DOHH2 (cell line): ENCODE measurements at regions not wholly inside any gene's neighbourhood (a gene's known extent, or its start where the extent isn't known, plus 50 kb on each side); places are given as distances from the start of the nearest gene placed in this dataset.

ENCODE experiments used
- H3F3A ChIP-seq: fragments of 200-600 bp; sonication (generic), shearing (Covaris generic); 2 replicates; pipeline ENCODE4 v1.6.0; 2016; ENCODE audit warnings: antibody characterized with exemption, mild to moderate bottlenecking; ENCODE audit not compliant: control insufficient read depth, insufficient read depth
- H3K27ac ChIP-seq: fragments of 200-600 bp; sonication (generic); 2 replicates; pipeline ENCODE4 v1.5.1; 2014; ENCODE audit warnings: low read depth, mild to moderate bottlenecking, low read length, moderate library complexity
- H3K27me3 ChIP-seq: fragments of 200-600 bp; sonication (generic); 2 replicates; pipeline ENCODE4 v1.6.1; 2014; ENCODE audit warnings: mild to moderate bottlenecking, low read length, mixed read lengths; ENCODE audit not compliant: control insufficient read depth
- H3K36me3 ChIP-seq: fragments of 200-600 bp; sonication (generic); 2 replicates; pipeline ENCODE4 v1.6.1; 2014; ENCODE audit warnings: mild to moderate bottlenecking, low read length, moderate library complexity, mixed read lengths; ENCODE audit not compliant: control insufficient read depth
- H3K4me1 ChIP-seq: fragments of 200-600 bp; sonication (generic); 2 replicates; pipeline ENCODE4 v1.6.1; 2014; ENCODE audit warnings: mild to moderate bottlenecking, low read length, mixed read lengths; ENCODE audit not compliant: control insufficient read depth
- H3K4me2 ChIP-seq: fragments of 200-600 bp; sonication (generic); 2 replicates; pipeline ENCODE4 v1.6.0; 2014; ENCODE audit warnings: mild to moderate bottlenecking, low read length, moderate library complexity
- H3K4me3 ChIP-seq: fragments of 200-600 bp; sonication (generic); 2 replicates; pipeline ENCODE4 v1.5.1; 2014; ENCODE audit warnings: mild to moderate bottlenecking, low read length, mixed read lengths
- H3K79me2 ChIP-seq: fragments of 200-600 bp; sonication (generic); 2 replicates; pipeline ENCODE4 v1.6.1; 2014; ENCODE audit warnings: mild to moderate bottlenecking, low read length, mixed read lengths; ENCODE audit not compliant: control insufficient read depth
- H3K9me2 ChIP-seq: fragments of 200-600 bp; sonication (generic); replicated peaks from 2 replicates; pipeline ENCODE4 v1.6.1; 2014; ENCODE audit warnings: mild to moderate bottlenecking, low read length, mixed read lengths; ENCODE audit not compliant: control insufficient read depth
- H3K9me3 ChIP-seq: fragments of 200-600 bp; sonication (generic); 2 replicates; pipeline ENCODE4 v1.6.1; 2014; ENCODE audit warnings: antibody characterized with exemption, low read length, mixed read lengths; ENCODE audit not compliant: control insufficient read depth, insufficient read depth
- H4K20me1 ChIP-seq: fragments of 200-600 bp; sonication (generic); 2 replicates; pipeline ENCODE4 v1.6.0; 2014; ENCODE audit warnings: low read depth, mild to moderate bottlenecking, antibody characterized with exemption, low read length, moderate library complexity; ENCODE audit not compliant: control insufficient read depth, insufficient read depth
- EZH2phosphoT487 ChIP-seq: fragments of 200-600 bp; sonication (generic); IDR thresholded peaks from 2 replicates; pipeline ENCODE4 v1.6.1; 2017; ENCODE audit warnings: borderline replicate concordance, mild to moderate bottlenecking, antibody characterized with exemption, low read length, moderate library complexity, mixed read lengths
- TF ChIP-seq, protein P1 (sequence below): fragments of 200-600 bp; sonication (generic); IDR thresholded peaks from one replicate; pipeline ENCODE4 v1.5.1; 2014; ENCODE audit warnings: antibody characterized with exemption, mild to moderate bottlenecking, low read depth, low read length; ENCODE audit not compliant: poor library complexity, severe bottlenecking

DNA sequence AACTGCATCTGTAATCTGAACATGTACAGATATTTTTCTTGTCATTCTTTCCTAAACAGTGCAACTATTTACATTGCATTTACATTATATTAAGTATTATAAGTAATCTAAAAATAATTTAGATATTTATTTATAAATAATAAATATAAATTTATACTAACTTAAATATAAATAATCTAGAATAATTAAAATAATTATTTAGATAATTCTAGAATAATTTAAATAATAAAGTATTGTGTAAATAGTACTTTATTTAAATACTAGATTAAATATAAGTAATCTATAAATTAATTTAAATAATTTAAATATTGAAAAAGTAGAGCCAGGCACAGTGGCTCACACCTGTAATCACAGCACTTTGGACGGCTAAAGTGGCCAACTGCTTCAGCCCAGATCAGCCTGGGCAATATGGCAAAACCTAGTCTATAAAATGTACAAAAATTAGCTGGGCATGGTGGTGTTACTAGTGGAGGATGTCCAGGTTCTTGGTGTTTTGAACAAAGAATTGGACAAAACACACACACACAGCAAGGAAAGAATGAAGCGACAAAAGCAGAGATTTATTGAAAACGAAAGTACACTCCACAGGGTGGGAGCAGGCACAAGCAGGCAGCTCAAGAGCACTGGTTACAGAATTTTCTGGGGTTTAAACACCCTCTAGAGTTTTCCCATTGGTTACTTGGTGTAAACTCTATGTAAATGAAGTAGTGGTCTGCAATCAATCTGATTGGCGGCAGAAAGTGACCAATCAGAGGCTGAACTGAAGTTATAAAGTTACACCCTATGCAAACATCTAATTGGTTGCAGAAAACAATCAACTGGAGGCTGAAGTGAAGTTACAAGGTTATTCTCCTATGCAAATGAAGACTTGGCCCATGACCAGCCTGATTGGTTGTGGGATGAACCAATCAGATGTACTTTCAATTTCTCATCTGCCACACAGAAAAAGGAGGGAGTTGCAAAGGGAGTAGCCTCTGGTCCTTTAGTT is 100.2 kb upstream of the SP4 start:
- Histone ChIP-seq H3K4me1 (no peaks in the 10 kb centered on the region), H3K4me3 (no peak overlapping the region), H3K79me2 (no peaks in the 10 kb centered on the region), H3K36me3 (no peaks in the 10 kb centered on the region), H3K27me3 (no peaks in the 10 kb centered on the region), H3K27ac (no peak overlapping the region), H3K9me2 (no peaks in the 10 kb centered on the region), H4K20me1 (no peaks in the 10 kb centered on the region), H3K9me3 (no peaks in the 10 kb centered on the region; the same call in 1 of the 2 replicates), H3K4me2 (no peak overlapping the region), H3F3A (no peaks in the 10 kb centered on the region)
- TF ChIP-seq, protein P1, sequence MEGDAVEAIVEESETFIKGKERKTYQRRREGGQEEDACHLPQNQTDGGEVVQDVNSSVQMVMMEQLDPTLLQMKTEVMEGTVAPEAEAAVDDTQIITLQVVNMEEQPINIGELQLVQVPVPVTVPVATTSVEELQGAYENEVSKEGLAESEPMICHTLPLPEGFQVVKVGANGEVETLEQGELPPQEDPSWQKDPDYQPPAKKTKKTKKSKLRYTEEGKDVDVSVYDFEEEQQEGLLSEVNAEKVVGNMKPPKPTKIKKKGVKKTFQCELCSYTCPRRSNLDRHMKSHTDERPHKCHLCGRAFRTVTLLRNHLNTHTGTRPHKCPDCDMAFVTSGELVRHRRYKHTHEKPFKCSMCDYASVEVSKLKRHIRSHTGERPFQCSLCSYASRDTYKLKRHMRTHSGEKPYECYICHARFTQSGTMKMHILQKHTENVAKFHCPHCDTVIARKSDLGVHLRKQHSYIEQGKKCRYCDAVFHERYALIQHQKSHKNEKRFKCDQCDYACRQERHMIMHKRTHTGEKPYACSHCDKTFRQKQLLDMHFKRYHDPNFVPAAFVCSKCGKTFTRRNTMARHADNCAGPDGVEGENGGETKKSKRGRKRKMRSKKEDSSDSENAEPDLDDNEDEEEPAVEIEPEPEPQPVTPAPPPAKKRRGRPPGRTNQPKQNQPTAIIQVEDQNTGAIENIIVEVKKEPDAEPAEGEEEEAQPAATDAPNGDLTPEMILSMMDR: no peak
- TF ChIP-seq EZH2phosphoT487: no peak

DNA sequence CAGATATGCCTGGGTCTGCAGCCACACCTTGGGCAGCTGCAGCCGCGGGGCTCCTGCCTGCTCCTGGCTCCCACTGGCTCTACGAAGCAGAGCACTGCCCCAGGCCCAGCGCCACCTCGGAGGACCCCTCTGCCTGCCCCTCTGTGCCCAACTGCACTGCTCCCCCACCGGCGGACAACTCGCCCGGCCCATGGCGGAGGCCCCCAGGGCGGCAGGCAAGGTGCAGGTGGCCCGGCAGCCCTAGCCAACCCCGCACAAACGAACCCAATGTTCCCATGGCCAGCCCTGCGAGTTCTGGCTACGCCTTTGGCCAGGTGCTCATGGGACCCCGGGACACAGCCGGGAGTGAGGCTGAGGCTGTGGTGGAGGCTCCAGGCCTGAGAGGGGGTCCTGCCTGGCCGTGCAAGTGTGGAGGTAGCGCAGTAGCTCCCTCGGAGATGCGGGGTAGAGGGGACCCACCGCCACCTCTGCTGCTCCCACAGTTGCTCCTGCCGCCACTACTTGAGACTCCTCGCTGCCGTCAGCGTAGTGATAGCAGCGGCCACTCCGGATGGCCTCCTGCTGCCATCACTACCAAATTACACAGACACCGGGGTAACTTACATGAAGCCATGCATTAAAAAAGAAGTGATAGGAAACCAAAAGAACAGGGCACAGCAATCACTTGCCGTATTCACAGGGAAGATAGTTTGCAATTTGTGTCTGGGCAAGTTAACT is 97.3 kb upstream of the SP4 start:
- no peaks in the 10 kb centered on the region for H3K36me3 ChIP-seq
- no peaks in the 10 kb centered on the region for H3K27me3 ChIP-seq
- no peak overlapping the region for H3K4me2 ChIP-seq
- no peak overlapping the region for H3K4me3 ChIP-seq
- H3K9me2 ChIP-seq: no peaks in the 10 kb centered on the region
- no peaks in the 10 kb centered on the region for H3F3A ChIP-seq
- H3K9me3 ChIP-seq: no peaks in the 10 kb centered on the region; the same call in 1 of the 2 replicates
- H3K4me1 ChIP-seq: no peaks in the 10 kb centered on the region
- TF ChIP-seq, protein P1: no peak
- no peak for TF ChIP-seq EZH2phosphoT487
- H3K27ac ChIP-seq: no peak overlapping the region
- H3K79me2 ChIP-seq: no peaks in the 10 kb centered on the region
- no peaks in the 10 kb centered on the region for H4K20me1 ChIP-seq

DNA sequence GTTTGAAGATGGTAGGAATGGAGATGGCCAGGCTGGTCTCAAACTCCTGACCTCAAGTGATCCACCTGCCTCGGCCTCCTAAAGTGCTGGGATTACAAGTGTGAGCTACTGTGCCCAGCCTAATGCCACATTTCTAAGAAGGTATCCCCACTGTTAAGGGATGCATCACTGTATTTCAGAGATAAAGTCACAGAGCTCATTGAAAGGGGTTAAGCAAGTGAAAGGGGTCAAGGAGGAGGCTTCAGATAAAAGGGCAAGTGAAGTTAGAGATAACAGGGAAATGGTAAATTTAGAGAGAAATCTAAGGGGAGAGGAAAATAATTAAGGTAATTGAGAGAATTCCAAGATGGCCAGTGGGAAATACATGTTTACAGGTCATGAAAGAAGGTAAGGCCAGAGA is 93.0 kb upstream of the SP4 start:
- no peak overlapping the region for H3K4me2 ChIP-seq
- no peaks in the 10 kb centered on the region for H4K20me1 ChIP-seq
- H3F3A ChIP-seq: no peaks in the 10 kb centered on the region
- no peak overlapping the region for H3K27ac ChIP-seq
- TF ChIP-seq, protein P1: no peak
- TF ChIP-seq EZH2phosphoT487: no peak
- H3K4me1 ChIP-seq: no peaks in the 10 kb centered on the region
- no peak overlapping the region for H3K4me3 ChIP-seq
- no peaks in the 10 kb centered on the region; the same call in 1 of the 2 replicates for H3K9me3 ChIP-seq
- H3K79me2 ChIP-seq: no peaks in the 10 kb centered on the region
- no peaks in the 10 kb centered on the region for H3K36me3 ChIP-seq
- H3K9me2 ChIP-seq: no peaks in the 10 kb centered on the region
- no peaks in the 10 kb centered on the region for H3K27me3 ChIP-seq
